ENCODE measurements at regions not wholly inside any gene's neighbourhood (a gene's known extent, or its start where the extent isn't known, plus 50 kb on each side); places are given as distances from the start of the nearest gene placed in this dataset.

DNA sequence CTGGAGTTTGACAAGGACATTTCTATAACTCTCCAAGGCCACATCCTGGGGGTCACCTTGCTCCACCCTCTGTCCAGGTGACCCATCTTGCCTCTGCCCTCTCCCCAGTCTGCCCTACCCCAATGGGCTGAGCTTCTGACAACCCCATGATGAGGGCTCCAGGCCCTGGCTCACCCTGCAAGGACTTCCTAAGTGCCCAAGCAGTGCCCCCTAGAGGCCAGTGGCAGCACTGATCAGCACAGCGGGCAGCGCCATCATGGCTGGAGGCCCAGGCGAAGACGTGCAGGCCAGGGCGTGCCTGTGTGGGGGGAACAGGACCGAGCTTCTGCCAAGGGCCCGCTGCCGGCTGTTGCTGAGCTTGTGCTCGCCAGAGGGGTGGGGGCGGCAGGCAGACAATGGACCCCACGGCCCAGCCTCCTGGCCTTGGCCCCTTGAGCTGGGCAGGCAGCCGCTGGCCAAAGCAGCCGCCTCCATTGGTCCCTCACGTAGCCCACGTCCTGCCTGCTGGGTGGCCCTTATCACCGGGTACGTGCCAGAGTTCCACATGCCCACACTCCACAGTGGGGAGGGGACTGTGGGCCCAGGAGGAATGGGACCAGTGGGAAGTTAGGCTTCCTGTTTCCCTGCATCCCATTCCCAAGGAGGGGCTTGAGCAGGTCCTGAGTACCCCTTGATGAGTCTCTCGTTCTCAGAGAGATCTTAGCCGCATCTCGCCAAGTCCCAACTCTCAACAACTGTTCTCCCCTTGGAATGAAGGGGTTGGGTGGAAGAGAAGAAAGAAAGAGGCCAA, 64.3 kb downstream of the MRPL14 start:
- in situ Hi-C loops (cut with HindIII; ENCODE audit: low sequenced_read_pairs): loop anchor here (5.0 kb wide), 1 partner anchor 51 kb away; no protein-coding TSS in a partner anchor

DNA sequence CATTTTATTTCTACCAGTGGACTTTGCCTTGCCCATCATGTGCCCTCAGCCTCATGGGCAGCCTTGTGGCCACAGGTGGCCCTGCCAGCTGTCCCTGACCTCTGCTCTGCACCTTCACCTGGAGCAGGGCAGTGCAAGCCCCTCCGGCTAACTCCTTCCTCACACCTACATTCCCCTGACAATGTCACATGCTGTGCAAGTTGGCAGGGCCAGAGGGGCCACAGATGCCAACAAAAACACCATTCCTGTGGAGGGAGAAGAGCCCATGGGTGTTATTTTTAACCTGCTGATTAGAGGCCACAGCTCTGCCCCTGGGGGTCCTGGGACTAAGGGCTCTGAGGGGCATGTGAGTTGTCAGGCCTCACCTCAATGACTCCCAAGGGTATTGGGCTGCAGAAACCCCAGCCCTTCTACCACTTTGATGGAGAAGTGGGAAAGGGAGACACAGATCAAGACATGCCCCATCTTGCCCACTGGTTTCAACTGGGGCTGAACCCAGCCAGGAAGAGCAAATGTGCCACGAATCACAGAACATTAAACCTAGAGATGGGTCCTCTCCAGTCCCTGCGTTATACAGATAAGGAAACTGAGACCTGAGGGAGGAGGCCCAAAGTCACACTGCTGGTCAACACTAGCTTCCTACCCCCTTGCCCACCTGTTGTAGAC, 65.0 kb downstream of the MRPL14 start:
- in situ Hi-C loops (cut with HindIII; ENCODE audit: low sequenced_read_pairs): loop anchor here (5.0 kb wide), 1 partner anchor 50 kb away; no protein-coding TSS in a partner anchor

DNA sequence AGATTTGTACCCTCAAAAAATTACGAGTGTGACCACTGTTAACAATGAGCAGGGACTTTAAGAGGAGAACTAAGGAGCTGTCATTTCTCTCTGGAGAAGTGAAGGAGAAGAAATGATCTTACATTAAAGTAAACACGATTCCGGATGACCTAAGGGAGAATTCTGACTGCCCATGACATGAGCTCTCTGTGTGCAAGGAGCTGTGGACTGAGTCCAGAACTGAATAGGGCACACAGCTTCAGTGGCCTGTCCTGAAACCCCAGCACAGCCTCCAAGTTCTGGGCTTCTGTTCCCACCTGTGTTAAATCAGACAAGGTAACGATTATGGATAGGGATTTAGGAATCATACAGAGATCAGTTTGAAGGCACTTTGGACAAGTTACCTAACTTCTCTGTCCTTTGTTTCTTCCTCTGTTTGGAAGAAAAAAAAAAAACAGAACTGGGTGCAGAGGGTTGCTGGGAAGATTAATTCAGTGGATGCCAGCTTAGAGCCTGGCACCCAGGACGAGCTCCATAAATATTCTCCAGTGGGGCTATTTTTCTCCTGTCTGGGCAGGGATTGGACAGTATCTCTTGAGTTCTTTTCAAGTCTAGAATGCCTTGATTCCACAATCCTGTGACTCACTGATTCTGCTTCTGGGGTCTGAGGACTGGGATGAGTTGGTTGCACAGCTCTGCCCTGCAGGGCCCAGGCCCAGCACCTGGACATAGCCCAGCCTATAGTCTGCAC, 65.7 kb downstream of the MRPL14 start:
- in situ Hi-C loops (cut with HindIII; ENCODE audit: low sequenced_read_pairs): loop anchor here (5.0 kb wide), 1 partner anchor 49 kb away; no protein-coding TSS in a partner anchor

DNA sequence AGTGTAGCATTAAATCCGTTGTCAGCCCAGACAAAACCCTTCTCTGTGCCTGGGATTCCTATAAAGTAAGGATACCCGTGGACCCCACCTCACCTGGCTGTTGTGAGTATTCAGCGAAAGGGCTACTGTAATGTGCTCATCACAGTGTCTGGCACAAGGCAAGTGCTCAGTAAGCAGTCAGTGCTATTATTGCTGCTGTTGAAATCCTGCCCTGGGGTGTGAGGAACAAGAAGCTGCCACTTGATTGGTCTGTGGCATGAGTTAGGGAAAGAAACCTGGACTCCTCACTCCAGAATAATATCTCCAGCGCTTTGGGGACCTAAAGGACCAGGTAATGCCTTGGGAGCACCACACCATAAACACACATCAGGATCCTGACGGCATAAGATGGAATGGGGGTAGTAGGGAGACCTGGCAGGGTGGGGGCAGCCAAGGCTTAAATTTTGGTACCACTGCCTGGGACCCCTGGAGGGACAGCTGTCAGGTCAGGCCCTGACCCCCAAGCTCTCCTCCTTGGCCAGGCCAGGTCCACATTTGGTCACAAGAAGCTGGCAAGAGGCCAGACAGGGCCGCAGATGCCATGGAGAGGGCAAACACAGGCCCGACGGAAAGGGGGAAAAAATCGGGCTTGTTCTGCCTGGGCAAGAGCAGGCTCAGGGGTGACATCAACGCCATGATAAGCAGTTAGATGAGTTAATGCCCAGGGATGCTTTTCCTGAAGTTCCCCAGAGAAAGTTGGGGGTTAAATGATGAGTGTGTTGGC, 66.5 kb downstream of the MRPL14 start:
- in situ Hi-C loops (cut with HindIII; ENCODE audit: low sequenced_read_pairs): loop anchor here (5.0 kb wide), 1 partner anchor 48 kb away; no protein-coding TSS in a partner anchor

DNA sequence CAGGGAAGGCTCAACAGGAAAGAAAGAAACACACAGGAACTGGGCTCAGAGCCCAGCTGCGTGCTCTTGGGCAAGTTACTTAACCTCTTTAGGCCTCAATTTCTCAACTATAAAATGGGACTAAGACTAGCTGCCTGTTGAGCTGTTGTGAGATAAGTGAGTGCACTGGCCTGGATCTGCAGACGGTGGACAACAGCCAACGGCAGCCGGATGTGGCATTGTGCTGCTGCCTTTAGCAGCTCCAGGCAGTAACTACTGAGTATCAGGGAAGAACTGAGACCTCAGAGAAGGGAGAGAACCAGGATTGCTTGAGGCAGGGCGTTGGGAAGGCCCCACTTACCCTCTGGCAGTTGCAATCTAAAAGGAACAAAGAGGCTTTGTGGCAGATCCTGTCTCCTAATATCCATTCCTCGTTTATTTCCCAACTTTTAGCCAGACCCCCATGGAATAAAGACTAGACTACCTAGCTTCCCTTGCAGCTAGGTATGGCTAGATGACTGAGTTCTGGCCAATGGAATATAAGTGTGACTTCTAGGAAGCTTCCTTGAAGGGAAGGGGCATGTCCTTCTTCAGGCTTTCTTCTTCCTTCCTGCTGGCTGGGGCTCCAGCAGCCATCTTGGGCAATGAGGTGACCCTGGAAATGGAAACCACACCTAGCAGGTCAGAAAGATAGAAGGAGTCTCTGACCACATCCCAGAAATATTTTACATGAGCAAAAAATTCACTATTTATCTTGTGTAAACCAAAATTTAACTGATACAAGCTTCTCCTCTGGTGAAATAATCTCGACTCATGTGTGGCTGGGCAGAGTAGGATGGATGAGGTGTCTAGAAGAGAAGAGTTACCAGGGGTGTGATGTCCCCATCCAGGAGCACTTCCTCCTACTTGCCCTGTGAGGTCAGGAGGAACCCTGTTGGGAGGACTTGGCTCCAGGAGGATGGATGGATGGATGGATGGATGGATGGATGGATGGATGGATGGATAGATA, 67.6 kb downstream of the MRPL14 start:
- in situ Hi-C loops (cut with HindIII; ENCODE audit: low sequenced_read_pairs): loop anchor here (5.0 kb wide), 1 partner anchor 47 kb away; no protein-coding TSS in a partner anchor

DNA sequence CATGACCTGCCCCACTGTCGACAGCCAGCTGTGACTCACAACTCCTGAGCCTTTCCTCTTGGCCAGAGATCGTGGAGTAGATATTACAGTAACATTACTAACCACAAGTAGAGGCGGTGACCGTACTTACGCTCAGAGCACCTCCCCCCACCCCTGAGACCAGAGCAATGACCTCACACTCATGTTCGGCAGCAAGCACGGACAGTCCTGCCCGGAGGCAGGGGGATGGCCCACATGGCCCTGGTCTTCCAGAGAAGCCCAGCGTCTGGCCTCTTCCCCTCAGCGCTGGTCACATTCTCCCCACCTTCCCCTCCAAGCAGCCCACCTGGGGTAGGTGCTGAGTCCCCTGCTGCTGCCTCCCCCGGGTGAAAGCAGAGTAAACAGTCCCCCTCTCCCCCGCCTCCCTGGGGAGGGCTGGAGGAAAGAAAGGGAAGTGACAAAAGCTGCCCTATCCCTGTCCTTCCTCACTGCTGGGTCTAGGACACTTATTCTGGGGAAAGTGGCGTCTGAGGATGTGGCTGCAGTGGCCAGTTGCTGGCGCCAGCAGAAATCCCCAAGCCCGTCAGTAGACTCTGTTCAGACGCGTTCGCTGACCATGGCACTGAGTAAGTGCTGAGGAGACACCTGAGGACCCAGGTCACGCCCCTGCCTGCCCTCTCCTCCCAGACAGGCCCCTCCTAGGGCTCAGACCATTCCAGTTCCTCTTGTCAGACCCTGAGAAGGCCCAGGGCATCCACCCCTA, 68.5 kb downstream of the MRPL14 start:
- in situ Hi-C loops (cut with HindIII; ENCODE audit: low sequenced_read_pairs): no loop called here

DNA sequence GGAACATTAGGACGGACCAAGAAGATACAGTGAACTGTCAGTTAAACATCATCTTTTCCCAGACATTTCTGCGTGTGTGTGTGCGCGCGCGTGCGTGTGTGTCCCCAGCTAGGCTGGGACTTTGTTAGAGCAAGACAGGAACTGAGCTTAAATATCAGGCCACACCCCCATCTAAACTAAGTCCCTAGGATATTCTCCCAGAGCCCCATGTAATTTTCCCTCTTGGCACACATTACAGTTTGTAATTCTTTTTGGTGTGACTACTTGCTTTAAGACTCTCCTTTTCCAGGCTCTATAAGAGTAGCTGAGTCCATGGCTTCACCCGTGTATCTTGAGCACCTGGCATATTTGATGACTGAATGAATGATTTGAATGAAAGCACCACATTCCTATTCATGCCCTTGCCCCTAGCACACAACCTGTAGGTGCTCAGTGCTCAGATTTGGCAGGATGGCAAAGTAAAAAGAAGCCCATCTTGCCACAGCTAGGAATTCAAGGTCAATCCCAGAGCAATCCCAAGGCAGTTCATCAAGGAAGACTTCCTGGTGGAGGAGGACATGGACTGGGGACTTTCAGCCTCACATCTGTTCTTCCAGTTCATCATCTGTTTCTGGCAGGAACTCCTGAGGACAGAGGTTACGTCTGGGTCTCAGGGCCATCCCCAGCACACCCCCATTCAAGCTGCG, 69.2 kb downstream of the MRPL14 start:
- in situ Hi-C loops (cut with HindIII; ENCODE audit: low sequenced_read_pairs): no loop called here

DNA sequence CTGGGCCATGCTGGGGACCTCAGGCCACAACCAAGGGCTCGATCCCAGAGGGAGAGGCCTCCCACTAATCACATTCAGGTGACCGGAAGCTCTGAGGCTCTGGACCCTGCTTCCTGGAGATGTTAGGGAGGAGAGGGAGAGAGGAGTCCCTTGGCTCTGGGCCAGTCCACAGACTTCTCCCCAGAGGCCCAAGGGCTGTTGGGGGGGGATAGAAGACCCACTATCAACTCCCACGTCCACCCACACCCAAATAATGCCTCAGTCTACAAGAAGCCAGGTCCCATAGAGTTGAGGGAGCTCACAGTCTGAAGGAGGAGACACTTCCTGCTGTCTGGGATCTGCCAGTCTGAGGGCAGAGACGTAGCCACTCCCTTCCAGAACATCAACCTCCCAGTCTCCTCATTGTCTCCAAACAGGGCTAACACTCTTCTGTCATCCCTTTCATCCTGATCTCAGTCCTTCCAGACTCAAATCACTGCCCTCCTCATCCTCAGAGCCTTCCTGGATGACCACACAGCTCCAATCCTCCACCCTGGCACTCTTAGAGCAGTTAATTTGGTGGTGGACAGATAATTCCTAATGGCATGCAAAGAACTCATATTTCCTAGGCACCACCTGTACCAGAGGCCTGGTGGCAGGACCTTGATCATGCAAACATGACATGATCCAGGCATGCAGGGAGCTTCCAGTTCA, 69.9 kb downstream of the MRPL14 start:
- in situ Hi-C loops (cut with HindIII; ENCODE audit: low sequenced_read_pairs): no loop called here

DNA sequence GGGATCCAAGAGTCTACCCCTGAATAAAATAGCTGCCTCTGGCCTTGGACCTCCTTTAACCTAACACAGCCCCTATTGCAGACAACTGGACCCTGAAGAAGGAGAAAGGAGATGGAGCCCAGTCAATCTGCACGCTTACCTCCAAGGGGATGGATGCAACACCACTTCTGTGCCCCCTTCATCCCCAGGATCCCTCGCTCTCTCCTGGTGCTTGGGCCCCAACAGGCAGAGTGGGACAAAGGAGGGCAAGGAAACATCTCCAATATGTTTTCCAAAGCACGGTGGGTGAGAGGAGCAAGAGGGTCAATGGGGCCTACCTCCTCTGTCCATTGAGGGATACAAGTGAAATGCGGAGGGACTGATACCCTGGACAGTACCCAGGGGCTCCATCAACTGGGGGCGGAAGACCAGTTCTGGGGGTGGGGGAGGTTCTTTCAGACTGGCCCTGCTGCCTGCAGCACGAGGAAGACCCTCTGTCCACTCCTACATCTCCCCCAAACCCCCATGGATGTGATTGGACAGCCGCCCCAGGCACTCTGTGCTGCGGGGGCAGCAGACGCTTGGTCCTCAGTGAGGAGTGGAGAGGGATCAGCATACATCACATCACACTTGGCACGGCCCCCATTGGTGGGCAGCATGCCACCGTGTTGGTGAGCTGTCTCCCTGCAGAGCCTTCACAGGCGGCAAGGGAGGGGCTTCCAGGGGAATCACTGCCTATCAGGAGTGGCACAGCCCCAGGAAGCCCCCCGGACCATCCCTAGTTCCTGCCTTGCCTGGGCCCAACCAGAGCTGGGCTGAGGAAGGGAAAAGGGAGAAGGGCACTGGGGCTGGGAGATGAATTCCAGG, 70.6 kb downstream of the MRPL14 start:
- in situ Hi-C loops (cut with HindIII; ENCODE audit: low sequenced_read_pairs): no loop called here

DNA sequence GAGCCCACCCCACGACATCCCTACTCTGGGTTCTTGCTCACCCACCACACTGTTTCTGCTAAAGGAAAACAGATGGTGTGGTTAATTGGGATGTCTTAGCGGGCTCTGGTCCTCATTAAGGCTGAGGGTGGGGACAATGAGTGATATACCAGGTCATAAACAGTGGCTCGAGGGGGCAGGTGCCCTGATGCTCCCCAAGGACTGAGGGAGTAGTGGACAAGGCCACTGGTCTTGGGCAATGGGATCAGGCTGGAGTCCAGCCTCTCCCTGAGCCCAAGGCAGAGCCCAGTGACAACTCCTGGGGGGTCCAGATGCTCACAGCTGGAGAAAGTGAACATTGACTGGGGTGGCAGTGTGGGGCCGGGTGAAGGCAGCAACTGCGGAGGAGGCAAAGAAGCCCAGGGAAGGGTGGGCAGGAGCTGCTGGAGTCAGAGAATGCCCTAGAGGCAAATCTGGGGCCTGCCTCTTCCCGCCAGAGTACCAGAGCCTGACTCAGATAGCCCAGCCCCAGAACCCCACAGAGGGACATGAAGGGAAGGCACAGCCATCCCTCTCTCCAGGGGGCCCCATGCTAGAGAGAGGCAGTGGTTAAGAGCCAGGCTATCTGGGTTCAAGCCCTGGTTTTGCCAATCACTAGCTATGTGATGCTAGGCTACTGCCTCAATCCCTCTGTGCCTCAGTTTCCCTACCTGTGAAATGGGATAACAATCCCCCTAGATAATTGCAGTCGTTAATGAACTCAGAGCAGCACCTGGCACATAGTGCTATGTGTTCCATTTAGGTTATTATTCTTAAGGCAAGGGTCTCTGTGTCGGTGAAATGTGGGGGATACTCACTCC, 72.3 kb downstream of the MRPL14 start:
- in situ Hi-C loops (cut with HindIII; ENCODE audit: low sequenced_read_pairs): no loop called here

DNA sequence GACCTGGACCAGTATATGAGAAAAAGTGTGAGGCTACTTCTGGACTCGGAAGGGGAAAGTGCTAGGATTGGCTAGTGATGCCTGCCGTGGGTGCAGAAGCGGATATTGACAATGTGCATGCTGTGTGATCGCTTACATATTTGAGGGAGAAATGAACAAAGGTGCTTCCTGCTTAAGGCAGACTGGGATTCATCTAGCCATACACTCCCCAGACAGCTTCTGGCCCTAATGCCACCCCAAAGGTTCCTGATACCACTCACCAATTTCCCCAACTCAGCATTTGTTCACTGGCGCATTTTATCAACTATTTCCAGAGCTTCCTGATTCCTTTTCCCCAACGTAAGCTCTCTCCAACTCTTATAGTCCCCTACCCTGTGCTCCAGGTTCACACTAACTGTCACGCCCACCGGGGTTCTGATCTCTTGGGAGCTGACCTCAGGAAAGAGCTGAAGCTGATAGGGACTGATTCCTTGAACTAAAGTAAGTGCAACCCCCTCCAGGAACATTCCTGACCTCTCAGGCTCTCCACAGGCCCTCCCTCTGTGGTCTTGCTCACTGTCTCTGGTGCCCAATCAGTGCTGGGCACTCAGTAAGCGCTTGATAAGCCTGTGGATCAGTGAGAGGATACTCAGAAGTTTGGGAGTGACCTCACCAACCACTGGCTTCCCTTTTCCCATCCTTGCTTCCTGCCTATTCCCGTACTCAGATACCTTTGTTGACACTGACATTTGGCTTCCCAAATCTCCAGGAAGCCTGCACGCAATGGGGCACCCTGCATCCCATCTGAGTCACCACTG, 73.3 kb downstream of the MRPL14 start:
- in situ Hi-C loops (cut with HindIII; ENCODE audit: low sequenced_read_pairs): no loop called here

DNA sequence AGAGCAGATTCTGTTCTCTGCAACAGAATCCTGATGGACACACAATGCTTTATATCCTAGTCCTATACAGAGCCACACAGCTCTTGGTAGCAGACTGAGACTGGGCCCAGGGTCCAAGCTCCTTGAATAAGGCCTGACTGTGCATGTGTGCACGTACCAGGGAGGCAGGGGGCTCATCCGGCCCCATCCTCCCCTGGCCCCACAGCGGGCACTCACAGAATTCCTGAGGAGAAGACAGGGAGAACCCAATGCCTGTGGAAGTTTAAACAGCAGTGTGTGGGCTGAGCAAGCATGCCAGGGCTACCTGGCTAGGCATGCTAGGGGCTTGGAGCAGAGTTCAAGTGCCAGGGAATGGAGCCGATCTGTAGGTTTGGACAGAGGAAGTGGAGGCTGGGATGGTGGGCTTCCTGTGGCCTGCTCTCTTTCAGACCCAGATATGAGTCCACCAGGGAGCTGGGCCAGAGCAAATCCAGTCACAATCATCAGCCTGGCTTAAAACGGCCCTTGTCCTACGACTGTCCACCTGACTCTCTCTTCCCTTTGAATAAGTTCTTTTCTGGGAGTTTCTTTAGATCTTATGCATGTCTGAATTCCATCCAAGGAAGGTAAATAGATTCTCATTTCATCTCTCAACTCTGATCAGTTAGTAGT, 74.0 kb downstream of the MRPL14 start:
- in situ Hi-C loops (cut with HindIII; ENCODE audit: low sequenced_read_pairs): no loop called here

DNA sequence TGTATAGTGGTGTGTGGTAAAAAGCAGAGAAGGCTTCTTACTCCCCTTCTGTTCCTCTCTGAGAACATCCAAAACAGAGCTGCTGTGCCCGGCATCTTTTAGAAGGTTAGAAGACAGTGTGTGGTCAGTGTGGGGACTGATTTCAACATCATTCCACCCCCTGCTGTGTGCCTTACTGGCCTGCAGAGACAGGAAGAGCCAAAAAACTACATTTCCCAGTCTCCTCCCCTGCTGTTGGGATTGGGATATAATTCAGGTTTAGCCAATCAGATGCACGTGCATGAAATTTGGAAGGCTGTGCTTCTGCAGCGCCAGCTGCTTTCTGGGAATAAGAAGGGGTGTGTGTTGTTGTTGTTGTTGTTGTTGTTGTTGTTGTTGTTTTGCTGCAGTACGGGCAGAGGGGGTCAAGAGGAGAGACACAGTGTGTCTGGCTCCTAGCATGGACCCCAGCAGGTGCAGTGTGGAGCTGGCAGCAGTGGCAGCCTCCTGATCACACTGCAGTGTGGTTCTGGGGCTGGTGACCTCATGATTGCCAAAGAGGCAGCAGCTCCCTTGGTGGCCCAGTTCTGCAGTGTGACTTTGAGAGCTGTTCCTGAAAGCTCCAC, 74.7 kb downstream of the MRPL14 start:
- in situ Hi-C loops (cut with HindIII; ENCODE audit: low sequenced_read_pairs): no loop called here

DNA sequence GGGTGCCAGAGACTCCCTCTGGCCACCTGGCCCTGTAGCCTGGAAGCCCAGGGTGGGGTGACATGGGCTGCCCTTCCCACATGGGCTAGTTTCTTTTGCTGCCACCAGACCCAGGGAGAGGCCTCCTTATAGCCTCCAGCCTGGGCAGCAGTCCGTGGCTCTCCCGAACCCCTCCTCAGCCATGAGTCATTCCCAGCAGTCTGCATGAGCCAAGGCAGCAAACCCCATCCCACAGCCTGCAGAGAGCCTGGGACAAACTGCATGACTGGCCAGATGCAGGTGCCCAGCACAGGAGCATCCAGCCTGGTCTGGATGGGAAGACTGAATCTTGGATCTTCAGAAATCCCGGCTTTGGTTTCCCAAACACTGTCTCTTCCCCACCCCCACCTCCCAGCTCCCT, 75.7 kb downstream of the MRPL14 start:
- in situ Hi-C loops (cut with HindIII; ENCODE audit: low sequenced_read_pairs): no loop called here
